SK-N-MC (cell line): ENCODE measurements at regions not wholly inside any gene's neighbourhood (a gene's known extent, or its start where the extent isn't known, plus 50 kb on each side); places are given as distances from the start of the nearest gene placed in this dataset.

Experiments used
- EZH2 ChIP-seq: fragments of 200-600 bp; sonication (generic); IDR thresholded peaks from one replicate; pipeline ENCODE4 v1.6.1; 2017; ENCODE audit warnings: antibody characterized with exemption
- FOXP2 ChIP-seq: optimal IDR thresholded peaks from 2 replicates; pipeline ENCODE3; 2011; ENCODE audit warnings: mild to moderate bottlenecking, moderate library complexity; ENCODE audit not compliant: insufficient read depth; ENCODE audit errors: extremely low read length, control extremely low read depth
- POLR2AphosphoS5 ChIP-seq: IDR thresholded peaks from 2 replicates; pipeline ENCODE4 v1.6.1; 2012; ENCODE audit warnings: mild to moderate bottlenecking, low read depth, low read length, borderline replicate concordance

- TF ChIP-seq EZH2 (no peak), POLR2AphosphoS5 (no peak), FOXP2 (no peak)
Observed at GRCh38 chr2:17195016-17195415, 323.2 kb downstream of the RAD51AP2 start.
